Peyer's patch (tissue), 4 donors: ENCODE measurements at regions not wholly inside any gene's neighbourhood (a gene's known extent, or its start where the extent isn't known, plus 50 kb on each side); places are given as distances from the start of the nearest gene placed in this dataset.

Experiments used
- DNase-seq, 3 donors: peaks; one replicate each; pipeline ENCODE4 v3.0.0-alpha.2; 2017 to 2019
- H3K27ac ChIP-seq, 4 donors: fragments of 200-600 bp; sonication (generic); one replicate each; pipeline ENCODE4 v1.5.1; 2016 to 2019
- H3K27me3 ChIP-seq, 2 donors: fragments of 200-600 bp; sonication (generic); one replicate each; pipeline ENCODE4 v1.5.1; 2019
- H3K36me3 ChIP-seq, 3 donors: fragments of 200-600 bp; sonication (generic); one replicate each; pipeline ENCODE4 v1.5.1; 2016 to 2019
- H3K4me1 ChIP-seq, 4 donors: fragments of 200-600 bp; sonication (generic); one replicate each; pipeline ENCODE4 v1.5.1; 2016 to 2019
- H3K4me3 ChIP-seq, 4 donors: fragments of 200-600 bp; sonication (generic); 1 replicate in 3 of 4; 2 replicates in 1 of 4; pipeline ENCODE4 v1.5.1; 2016 to 2019; ENCODE audit warnings: mild to moderate bottlenecking in 1 of 4
- H3K9me3 ChIP-seq, 4 donors: fragments of 200-600 bp; sonication (generic); one replicate each; pipeline ENCODE4 v1.5.1; 2016 to 2019; ENCODE audit warnings: mild to moderate bottlenecking in 1 of 4
- CTCF ChIP-seq, 6 experiments: fragments of 450-650 bp in 4 of 6; fragments of 200-600 bp in 2 of 6; sonication (generic) in 1 of 6; IDR thresholded peaks; one replicate each; pipeline ENCODE4 v1.5.1; 2017 to 2019; ENCODE audit warnings: antibody characterized with exemption in 6 of 6, mild to moderate bottlenecking in 3 of 6, moderate library complexity in 1 of 6
- POLR2A ChIP-seq, 2 donors: fragments of 450-650 bp; IDR thresholded peaks; one replicate each; pipeline ENCODE4 v1.5.1; 2017; ENCODE audit warnings: antibody characterized with exemption in 2 of 2, mild to moderate bottlenecking in 2 of 2, moderate library complexity in 2 of 2

- H3K27me3 ChIP-seq = no peaks in the 10 kb centered on the region
- H3K9me3 ChIP-seq = no peaks in the 10 kb centered on the region
- no peak overlapping the region for H3K4me3 ChIP-seq
- TF ChIP-seq POLR2A (IDR thresholded peaks at IDR 0.05) = no peak
- TF ChIP-seq CTCF (IDR thresholded peaks at IDR 0.05) = no peak
- DNase-seq = no peak
- H3K27ac ChIP-seq = no peak overlapping the region
- no peaks in the 10 kb centered on the region for H3K36me3 ChIP-seq
- no peaks in the 10 kb centered on the region for H3K4me1 ChIP-seq
These were observed 117.3 kb upstream of the NEO1 start for GRCh38 chr15:72934921-72935320.

- H3K36me3 ChIP-seq = no peaks in the 10 kb centered on the region
- H3K27me3 ChIP-seq = no peaks in the 10 kb centered on the region
- no peak overlapping the region for H3K4me3 ChIP-seq
- no peaks in the 10 kb centered on the region for H3K4me1 ChIP-seq
- TF ChIP-seq POLR2A (IDR thresholded peaks at IDR 0.05) = no peak
- TF ChIP-seq CTCF (IDR thresholded peaks at IDR 0.05) = no peak
- H3K9me3 ChIP-seq = no peaks in the 10 kb centered on the region
- no peak for DNase-seq
- H3K27ac ChIP-seq = no peak overlapping the region
These were observed 118.3 kb upstream of the NEO1 start for GRCh38 chr15:72933976-72934375.

GRCh38 chr15:72932472-72932871, 119.8 kb upstream of the NEO1 start:
- Histone ChIP-seq H3K27ac (no peak overlapping the region), H3K36me3 (no peaks in the 10 kb centered on the region), H3K9me3 (no peaks in the 10 kb centered on the region), H3K4me3 (no peak overlapping the region), H3K4me1 (no peaks in the 10 kb centered on the region), H3K27me3 (no peaks in the 10 kb centered on the region)
- TF ChIP-seq POLR2A (IDR thresholded peaks at IDR 0.05) = no peak
- TF ChIP-seq CTCF (IDR thresholded peaks at IDR 0.05) = no peak
- no peak for DNase-seq

GRCh38 chr15:72927451-72927850, 124.8 kb upstream of the NEO1 start:
- H3K27ac ChIP-seq = no peak overlapping the region

GRCh38 chr15:72925661-72926060, 126.6 kb upstream of the NEO1 start:
- H3K4me3 ChIP-seq = no peak overlapping the region
- no peak for DNase-seq
- no peaks in the 10 kb centered on the region for H3K9me3 ChIP-seq
- H3K27ac ChIP-seq = no peak overlapping the region
- H3K4me1 ChIP-seq = no peaks in the 10 kb centered on the region
- H3K36me3 ChIP-seq = no peaks in the 10 kb centered on the region
- TF ChIP-seq CTCF (IDR thresholded peaks at IDR 0.05) (no peak), POLR2A (IDR thresholded peaks at IDR 0.05) (no peak)
- H3K27me3 ChIP-seq = no peaks in the 10 kb centered on the region

More at GRCh38 chr15:72927451-72927850, 124.8 kb upstream of the NEO1 start:
- H3K27me3 ChIP-seq = no peaks in the 10 kb centered on the region
- no peak for TF ChIP-seq POLR2A (IDR thresholded peaks at IDR 0.05)
- TF ChIP-seq CTCF (IDR thresholded peaks at IDR 0.05) = no peak
- H3K36me3 ChIP-seq = no peaks in the 10 kb centered on the region
- no peaks in the 10 kb centered on the region for H3K4me1 ChIP-seq
- DNase-seq = no peak
- no peak overlapping the region for H3K4me3 ChIP-seq
- H3K9me3 ChIP-seq = no peaks in the 10 kb centered on the region

- no peaks in the 10 kb centered on the region for H3K36me3 ChIP-seq
- no peak overlapping the region for H3K4me3 ChIP-seq
- H3K27me3 ChIP-seq = no peaks in the 10 kb centered on the region
- H3K27ac ChIP-seq = no peak overlapping the region
- no peaks in the 10 kb centered on the region for H3K4me1 ChIP-seq
- no peaks in the 10 kb centered on the region for H3K9me3 ChIP-seq
- TF ChIP-seq CTCF (IDR thresholded peaks at IDR 0.05) (no peak), POLR2A (IDR thresholded peaks at IDR 0.05) (no peak)
- no peak for DNase-seq
These were observed 129.0 kb upstream of the NEO1 start for GRCh38 chr15:72923289-72923688.
